SK-N-SH treated with all-trans-retinoic acid at 6 μM for 48 hours (cell line): ENCODE measurements at regions not wholly inside any gene's neighbourhood (a gene's known extent, or its start where the extent isn't known, plus 50 kb on each side); places are given as distances from the start of the nearest gene placed in this dataset.

ENCODE experiments used
- ATAC-seq: fragments of 200-7000 bp; cut with Tn5 transposase; 3 replicates; pipeline ENCODE4 v1.9.1; 2020; ENCODE audit warnings: mild to moderate bottlenecking, moderate library complexity
- ARNTL ChIP-seq: fragments of 450-650 bp; formaldehyde crosslinking; IDR thresholded peaks from 2 replicates; pipeline ENCODE4 v1.5.0; 2020; ENCODE audit warnings: low read depth, mild to moderate bottlenecking, moderate library complexity, borderline replicate concordance
- BACH2 ChIP-seq: fragments of 250-450 bp; sonication (Bioruptor Pico); IDR thresholded peaks from 2 replicates; pipeline ENCODE4 v1.9.0; 2021; ENCODE audit warnings: mild to moderate bottlenecking, borderline replicate concordance
- CREB5 ChIP-seq: fragments of 250-450 bp; sonication (Bioruptor Pico); IDR thresholded peaks from 2 replicates; pipeline ENCODE4 v1.5.1; 2020; ENCODE audit warnings: low read depth, mild to moderate bottlenecking, moderate library complexity
- CSDC2 ChIP-seq: fragments of 250-450 bp; sonication (Bioruptor Pico); IDR thresholded peaks from 2 replicates; pipeline ENCODE4 v1.5.0; 2020; ENCODE audit warnings: mild to moderate bottlenecking, moderate library complexity
- GLIS3 ChIP-seq: fragments of 250-450 bp; sonication (Bioruptor Pico); IDR thresholded peaks from 2 replicates; pipeline ENCODE4 v1.5.0; 2020; ENCODE audit warnings: mild to moderate bottlenecking, moderate library complexity
- ISL1 ChIP-seq: fragments of 250-450 bp; sonication (Bioruptor Pico); IDR thresholded peaks from 2 replicates; pipeline ENCODE4 v2.1.2; 2022; ENCODE audit warnings: mild to moderate bottlenecking, moderate library complexity
- OSR1 ChIP-seq: fragments of 250-450 bp; sonication (Bioruptor Pico); IDR thresholded peaks from 2 replicates; pipeline ENCODE4 v1.8.0; 2022; ENCODE audit warnings: moderate library complexity, mild to moderate bottlenecking, inconsistent platforms
- POU6F1 ChIP-seq: fragments of 250-450 bp; sonication (Bioruptor Pico); IDR thresholded peaks from 2 replicates; pipeline ENCODE4 v1.8.0; 2021; ENCODE audit warnings: low read depth, mild to moderate bottlenecking, moderate library complexity, borderline replicate concordance
- PPARA ChIP-seq: fragments of 250-450 bp; sonication (Bioruptor Pico); IDR thresholded peaks from 2 replicates; pipeline ENCODE4 v1.5.0; 2020; ENCODE audit warnings: mild to moderate bottlenecking, borderline replicate concordance
- RARB ChIP-seq: fragments of 250-450 bp; sonication (Bioruptor Pico); IDR thresholded peaks from 2 replicates; pipeline ENCODE4 v1.8.0; 2021; ENCODE audit warnings: mild to moderate bottlenecking, moderate library complexity
- SNAI2 ChIP-seq: fragments of 250-450 bp; sonication (Bioruptor Pico); IDR thresholded peaks from 2 replicates; pipeline ENCODE4 v1.5.0; 2020; ENCODE audit warnings: mild to moderate bottlenecking, moderate library complexity
- TCF4 ChIP-seq: fragments of 250-450 bp; sonication (Bioruptor Pico); IDR thresholded peaks from 2 replicates; pipeline ENCODE4 v1.8.0; 2021; ENCODE audit warnings: mild to moderate bottlenecking, moderate library complexity, borderline replicate concordance
- TOX ChIP-seq: fragments of 250-450 bp; sonication (Bioruptor Pico); IDR thresholded peaks from 2 replicates; pipeline ENCODE4 v1.8.0; 2021; ENCODE audit warnings: mild to moderate bottlenecking, moderate library complexity, borderline replicate concordance
- TSHZ2 ChIP-seq: fragments of 250-450 bp; sonication (Bioruptor Pico); IDR thresholded peaks from 2 replicates; pipeline ENCODE4 v1.5.0; 2020; ENCODE audit warnings: mild to moderate bottlenecking, moderate library complexity
- ZC3H10 ChIP-seq: fragments of 250-450 bp; sonication (Bioruptor Pico); IDR thresholded peaks from 2 replicates; pipeline ENCODE4 v1.5.1; 2021; ENCODE audit warnings: mild to moderate bottlenecking, moderate library complexity
- ZFP3 ChIP-seq: fragments of 250-450 bp; sonication (Bioruptor Pico); IDR thresholded peaks from 2 replicates; pipeline ENCODE4 v1.5.0; 2020; ENCODE audit warnings: mild to moderate bottlenecking, moderate library complexity
- ZFP30 ChIP-seq: fragments of 450-650 bp; formaldehyde crosslinking; IDR thresholded peaks from 2 replicates; pipeline ENCODE4 v1.5.0; 2022; ENCODE audit warnings: mild to moderate bottlenecking, moderate library complexity
- ZNF565 ChIP-seq: fragments of 450-650 bp; formaldehyde crosslinking; conservative IDR thresholded peaks from 2 replicates; pipeline ENCODE4 v1.5.0; 2020; ENCODE audit warnings: low read depth, mild to moderate bottlenecking, moderate library complexity
- ZNF8 ChIP-seq: fragments of 450-650 bp; formaldehyde crosslinking; IDR thresholded peaks from 2 replicates; pipeline ENCODE4 v1.5.0; 2020; ENCODE audit warnings: mild to moderate bottlenecking, moderate library complexity
- TF ChIP-seq, protein P1 (sequence below): fragments of 250-450 bp; sonication (Bioruptor Pico); IDR thresholded peaks from 2 replicates; pipeline ENCODE4 v1.5.1; 2021; ENCODE audit warnings: mild to moderate bottlenecking, moderate library complexity
- TF ChIP-seq, protein P2 (sequence below): fragments of 250-450 bp; sonication (Bioruptor Pico); IDR thresholded peaks from 2 replicates; pipeline ENCODE4 v1.8.0; 2020; ENCODE audit warnings: mild to moderate bottlenecking, moderate library complexity, borderline replicate concordance

- TF ChIP-seq RARB (CRISPR knock-in tag) (no peak), TOX (CRISPR knock-in tag) (no peak), SNAI2 (CRISPR knock-in tag) (no peak), POU6F1 (CRISPR knock-in tag) (no peak)
- TF ChIP-seq, protein P1, sequence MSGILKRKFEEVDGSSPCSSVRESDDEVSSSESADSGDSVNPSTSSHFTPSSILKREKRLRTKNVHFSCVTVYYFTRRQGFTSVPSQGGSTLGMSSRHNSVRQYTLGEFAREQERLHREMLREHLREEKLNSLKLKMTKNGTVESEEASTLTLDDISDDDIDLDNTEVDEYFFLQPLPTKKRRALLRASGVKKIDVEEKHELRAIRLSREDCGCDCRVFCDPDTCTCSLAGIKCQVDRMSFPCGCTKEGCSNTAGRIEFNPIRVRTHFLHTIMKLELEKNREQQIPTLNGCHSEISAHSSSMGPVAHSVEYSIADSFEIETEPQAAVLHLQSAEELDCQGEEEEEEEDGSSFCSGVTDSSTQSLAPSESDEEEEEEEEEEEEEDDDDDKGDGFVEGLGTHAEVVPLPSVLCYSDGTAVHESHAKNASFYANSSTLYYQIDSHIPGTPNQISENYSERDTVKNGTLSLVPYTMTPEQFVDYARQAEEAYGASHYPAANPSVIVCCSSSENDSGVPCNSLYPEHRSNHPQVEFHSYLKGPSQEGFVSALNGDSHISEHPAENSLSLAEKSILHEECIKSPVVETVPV, result no peak
- TF ChIP-seq, protein P2, sequence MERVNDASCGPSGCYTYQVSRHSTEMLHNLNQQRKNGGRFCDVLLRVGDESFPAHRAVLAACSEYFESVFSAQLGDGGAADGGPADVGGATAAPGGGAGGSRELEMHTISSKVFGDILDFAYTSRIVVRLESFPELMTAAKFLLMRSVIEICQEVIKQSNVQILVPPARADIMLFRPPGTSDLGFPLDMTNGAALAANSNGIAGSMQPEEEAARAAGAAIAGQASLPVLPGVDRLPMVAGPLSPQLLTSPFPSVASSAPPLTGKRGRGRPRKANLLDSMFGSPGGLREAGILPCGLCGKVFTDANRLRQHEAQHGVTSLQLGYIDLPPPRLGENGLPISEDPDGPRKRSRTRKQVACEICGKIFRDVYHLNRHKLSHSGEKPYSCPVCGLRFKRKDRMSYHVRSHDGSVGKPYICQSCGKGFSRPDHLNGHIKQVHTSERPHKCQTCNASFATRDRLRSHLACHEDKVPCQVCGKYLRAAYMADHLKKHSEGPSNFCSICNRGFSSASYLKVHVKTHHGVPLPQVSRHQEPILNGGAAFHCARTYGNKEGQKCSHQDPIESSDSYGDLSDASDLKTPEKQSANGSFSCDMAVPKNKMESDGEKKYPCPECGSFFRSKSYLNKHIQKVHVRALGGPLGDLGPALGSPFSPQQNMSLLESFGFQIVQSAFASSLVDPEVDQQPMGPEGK (CRISPR knock-in tag), result no peak
- ATAC-seq, result no peak
Observed at GRCh38 chr21:16863362-16863905, 649.4 kb upstream of the CXADR start.

GRCh38 chr21:16863908-16864307, 648.9 kb upstream of the CXADR start:
- TF ChIP-seq GLIS3 (CRISPR knock-in tag), result no peak
- TF ChIP-seq OSR1 (CRISPR knock-in tag), result no peak
- TF ChIP-seq BACH2, result no peak
- no peak for TF ChIP-seq CSDC2 (CRISPR knock-in tag)
- TF ChIP-seq PPARA, result no peak
- TF ChIP-seq TCF4, result no peak
- TF ChIP-seq ZNF565 (CRISPR knock-in tag), result no peak
- TF ChIP-seq ZC3H10, result no peak
- no peak for TF ChIP-seq ISL1 (CRISPR knock-in tag)
- TF ChIP-seq, protein P2 (CRISPR knock-in tag), result no peak
- ATAC-seq, result no peak

DNA sequence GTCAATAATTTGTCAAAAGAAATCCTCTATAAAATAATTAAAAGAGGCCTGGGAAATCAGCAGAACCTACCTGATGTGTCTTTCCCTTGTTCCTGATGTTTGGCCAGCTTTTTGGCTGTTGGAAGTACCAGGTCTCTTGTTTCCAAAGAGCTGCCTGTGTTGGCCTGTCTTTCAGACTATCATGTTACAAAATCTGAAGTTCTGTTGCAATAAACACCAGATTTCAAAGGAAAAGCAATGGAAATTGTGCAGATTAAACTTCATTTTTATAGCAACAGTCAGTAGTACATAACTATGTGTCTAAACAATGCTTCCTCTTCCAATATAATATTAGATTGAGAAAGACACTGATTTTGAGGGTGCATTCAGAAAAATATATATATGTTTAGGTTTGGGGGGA, 647.2 kb upstream of the CXADR start:
- no peak for ATAC-seq
- TF ChIP-seq, protein P1, result no peak
- TF ChIP-seq PPARA (no peak), TCF4 (no peak), ARNTL (no peak), POU6F1 (CRISPR knock-in tag) (no peak), ZFP3 (CRISPR knock-in tag) (no peak), RARB (CRISPR knock-in tag) (no peak), TSHZ2 (CRISPR knock-in tag) (no peak), ZNF8 (no peak), SNAI2 (CRISPR knock-in tag) (no peak), ZFP30 (no peak), CREB5 (CRISPR knock-in tag) (no peak), CSDC2 (CRISPR knock-in tag) (no peak), TOX (CRISPR knock-in tag) (no peak)
